SK-N-MC (cell line): ENCODE measurements at regions not wholly inside any gene's neighbourhood (a gene's known extent, or its start where the extent isn't known, plus 50 kb on each side); places are given as distances from the start of the nearest gene placed in this dataset.

Source experiments
- EZH2 ChIP-seq: fragments of 200-600 bp; sonication (generic); IDR thresholded peaks from one replicate; pipeline ENCODE4 v1.6.1; 2017; ENCODE audit warnings: antibody characterized with exemption
- POLR2AphosphoS5 ChIP-seq: IDR thresholded peaks from 2 replicates; pipeline ENCODE4 v1.6.1; 2012; ENCODE audit warnings: mild to moderate bottlenecking, low read depth, low read length, borderline replicate concordance

DNA sequence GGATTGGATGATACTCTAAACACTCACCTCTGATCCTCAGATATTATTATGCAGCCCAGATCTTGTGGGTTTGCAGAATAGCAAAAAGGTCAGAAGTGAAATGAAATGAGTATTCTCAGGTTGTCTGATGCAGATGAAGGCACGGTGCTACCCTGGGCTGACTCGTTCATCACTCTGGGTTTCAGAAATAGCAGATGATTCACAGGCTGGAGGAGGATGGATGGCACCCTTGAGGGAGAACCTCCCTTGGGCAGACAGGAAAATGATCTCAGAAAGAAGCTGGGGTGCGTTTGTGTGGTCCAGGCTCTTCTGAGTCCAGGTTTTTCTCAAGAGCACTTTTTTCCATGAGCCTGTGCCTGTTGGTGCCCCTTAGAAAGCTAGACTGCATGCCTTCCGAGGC lies 515.8 kb upstream of the MKI67 start:
- TF ChIP-seq POLR2AphosphoS5 (no peak), EZH2 (no peak)
